GM19239 (cell line): ENCODE measurements at regions not wholly inside any gene's neighbourhood (a gene's known extent, or its start where the extent isn't known, plus 50 kb on each side); places are given as distances from the start of the nearest gene placed in this dataset.
"Not testable (repeated sequence)": the region's sequence is repeated elsewhere in the genome, so short reads cannot be mapped to it uniquely, and the experiment has no call there.

Experiments
- DNase-seq: peaks from one replicate; pipeline ENCODE4 v3.0.0; 2011; ENCODE audit warnings: low spot score; ENCODE audit not compliant: insufficient read length
- FAIRE-seq: peaks from 2 replicates; lab custom pipeline; 2011; peaks lifted over from hg19 to GRCh38; lab: Jason Lieb, UNC

DNA sequence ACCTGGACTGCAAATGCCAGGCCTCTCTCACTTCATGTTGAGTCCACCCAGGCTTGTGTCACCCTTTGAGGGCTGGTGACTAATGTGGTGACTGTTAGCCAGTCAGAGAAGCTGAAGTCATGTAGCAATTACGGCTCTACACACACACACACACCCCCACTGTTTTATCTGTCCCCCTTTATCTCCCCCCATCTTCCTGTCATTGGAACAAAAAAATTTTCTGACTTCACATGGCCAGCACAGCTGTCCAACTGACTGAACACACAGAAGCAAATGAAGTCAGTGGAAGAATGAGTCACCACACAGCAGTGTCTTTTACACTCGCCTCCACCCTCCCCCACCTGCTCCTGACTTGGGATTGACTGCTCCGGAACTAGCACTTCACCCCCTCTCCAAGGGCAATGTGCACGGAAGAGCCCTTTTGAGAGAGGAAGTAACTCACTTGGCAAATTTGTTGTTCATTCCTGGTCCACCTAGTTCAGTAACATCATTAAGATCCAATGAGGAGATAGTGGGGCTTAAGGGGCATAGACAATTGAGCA is 198.0 kb downstream of the RNF144B start:
- no peak for FAIRE-seq
- no peak for DNase-seq

DNA sequence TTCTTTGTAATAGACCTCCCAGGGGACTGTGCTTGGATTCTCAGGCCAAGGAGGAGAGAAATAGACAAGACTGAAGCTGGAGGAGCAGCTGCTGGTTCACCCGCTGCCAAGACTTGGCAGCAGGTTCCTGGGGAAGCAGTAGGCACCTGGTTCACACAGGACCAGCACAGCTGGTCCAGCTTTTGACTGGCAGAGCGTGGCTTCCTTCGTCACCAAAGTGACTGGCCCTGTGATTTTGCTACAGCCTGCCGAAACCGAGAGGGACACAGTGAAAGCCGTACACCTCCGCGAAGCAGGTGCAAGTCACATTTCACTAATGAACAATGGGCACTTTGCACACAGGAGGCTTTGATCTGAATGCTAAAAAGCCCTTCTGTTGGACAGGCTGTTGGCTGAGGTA is 199.0 kb downstream of the RNF144B start:
- FAIRE-seq (no peak), DNase-seq (no peak)

DNA sequence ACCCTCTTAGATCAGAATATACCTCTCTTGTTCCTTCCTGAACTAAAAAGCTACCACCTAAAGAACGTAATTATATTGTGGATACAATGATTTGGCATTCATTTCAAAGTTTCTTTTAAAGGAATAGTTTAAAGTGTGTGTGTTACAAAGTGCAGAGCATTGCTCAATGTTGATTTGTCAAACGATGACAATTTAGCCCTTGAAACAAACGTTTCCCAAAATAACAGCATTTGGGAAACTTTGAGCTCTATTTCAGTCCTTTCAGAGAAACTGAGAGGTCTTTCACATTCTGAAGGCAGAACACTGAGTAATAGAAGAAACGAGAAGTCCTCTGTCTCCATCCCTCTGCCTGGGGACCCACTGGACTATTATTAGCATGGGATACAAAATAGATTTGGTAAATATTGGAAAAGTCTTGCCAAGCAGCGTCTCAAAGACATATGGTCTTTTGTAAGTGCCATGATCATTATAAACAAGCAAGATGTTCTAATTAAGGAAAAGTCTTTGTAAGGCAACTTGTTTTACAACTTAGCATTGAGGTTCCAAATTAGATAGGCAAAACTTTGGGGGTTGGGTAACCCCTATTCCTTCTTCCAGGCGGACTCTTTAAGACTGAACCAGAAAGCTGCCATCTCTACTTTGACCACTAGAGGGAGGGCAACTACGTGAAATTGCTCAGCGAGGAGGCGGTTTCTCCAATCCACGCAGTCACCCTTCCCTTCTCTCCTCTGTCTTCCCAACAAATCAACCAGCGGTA is 208.8 kb downstream of the RNF144B start:
- FAIRE-seq = peak; percentile 84
- peak; percentile 31 for DNase-seq

GRCh38 chr6:18596531-18596835 is 209.3 kb downstream of the RNF144B start:
- FAIRE-seq (no peak), DNase-seq (no peak)

GRCh38 chr6:18598551-18599264 is 211.6 kb downstream of the RNF144B start:
- FAIRE-seq (no peak), DNase-seq (no peak)

GRCh38 chr6:18600255-18600654 is 213.1 kb downstream of the RNF144B start:
- FAIRE-seq = no peak
- DNase-seq = no peak

GRCh38 chr6:18601516-18602020 is 214.4 kb downstream of the RNF144B start:
- no peak for DNase-seq
- FAIRE-seq = no peak

DNA sequence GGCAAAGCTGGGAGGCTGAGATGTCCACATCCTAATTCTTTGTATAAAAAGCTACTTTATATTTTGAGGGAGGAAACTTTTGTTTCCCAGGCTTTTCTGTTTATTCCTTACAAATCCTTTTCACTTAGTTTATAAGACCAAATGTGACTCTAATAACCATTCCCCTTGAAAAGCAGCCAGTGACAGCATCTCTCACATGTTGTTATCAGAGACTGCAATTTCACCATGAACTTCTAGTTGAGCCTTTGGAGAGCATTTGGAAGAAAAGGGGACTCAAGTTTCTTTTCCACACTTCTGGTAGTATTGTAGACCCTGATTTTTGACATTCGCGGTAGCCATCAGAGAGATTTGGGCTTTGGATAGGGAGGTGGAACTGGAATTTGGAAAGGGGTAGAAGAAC is 215.8 kb downstream of the RNF144B start:
- FAIRE-seq = no peak
- no peak for DNase-seq

DNA sequence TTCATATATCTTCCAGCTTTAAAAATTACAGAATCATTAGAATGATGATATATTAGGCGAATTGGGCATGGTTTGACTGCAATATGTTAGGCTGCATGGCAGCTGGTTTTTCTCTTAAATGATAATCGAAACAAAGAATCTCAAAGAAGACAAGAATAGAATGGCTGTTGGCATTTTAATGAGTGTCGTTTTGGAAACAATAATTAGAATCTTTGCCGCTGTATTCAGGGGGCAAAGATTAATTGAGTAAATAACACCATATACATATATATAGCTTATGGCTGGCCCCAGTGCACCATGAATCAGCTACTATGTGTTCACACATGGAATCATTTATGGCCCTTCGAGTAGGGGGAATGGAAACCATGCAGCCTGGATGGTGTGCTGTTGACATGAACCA is 216.2 kb downstream of the RNF144B start:
- DNase-seq (no peak), FAIRE-seq (no peak)

DNA sequence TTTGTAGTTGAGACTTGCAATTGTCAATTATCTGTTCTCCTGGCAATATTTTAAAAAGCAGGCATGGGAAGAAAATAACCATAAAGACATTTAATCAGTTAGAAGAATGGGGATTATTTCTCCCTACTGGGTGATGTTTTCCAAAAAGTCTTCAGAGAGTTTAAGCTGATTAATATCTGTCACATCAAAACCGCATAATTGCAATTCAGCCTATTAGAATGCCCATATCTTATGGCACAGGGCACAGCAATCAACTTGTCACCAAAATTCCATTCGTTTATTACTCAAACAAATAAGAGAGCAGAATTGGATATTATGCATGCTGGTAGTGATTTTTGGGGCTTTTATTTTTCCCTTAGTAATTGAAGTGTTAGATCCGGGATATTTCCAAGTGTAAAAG is 218.7 kb downstream of the RNF144B start:
- DNase-seq (no peak), FAIRE-seq (no peak)

GRCh38 chr6:18609715-18610114 is 222.6 kb downstream of the RNF144B start:
- FAIRE-seq = no peak

DNA sequence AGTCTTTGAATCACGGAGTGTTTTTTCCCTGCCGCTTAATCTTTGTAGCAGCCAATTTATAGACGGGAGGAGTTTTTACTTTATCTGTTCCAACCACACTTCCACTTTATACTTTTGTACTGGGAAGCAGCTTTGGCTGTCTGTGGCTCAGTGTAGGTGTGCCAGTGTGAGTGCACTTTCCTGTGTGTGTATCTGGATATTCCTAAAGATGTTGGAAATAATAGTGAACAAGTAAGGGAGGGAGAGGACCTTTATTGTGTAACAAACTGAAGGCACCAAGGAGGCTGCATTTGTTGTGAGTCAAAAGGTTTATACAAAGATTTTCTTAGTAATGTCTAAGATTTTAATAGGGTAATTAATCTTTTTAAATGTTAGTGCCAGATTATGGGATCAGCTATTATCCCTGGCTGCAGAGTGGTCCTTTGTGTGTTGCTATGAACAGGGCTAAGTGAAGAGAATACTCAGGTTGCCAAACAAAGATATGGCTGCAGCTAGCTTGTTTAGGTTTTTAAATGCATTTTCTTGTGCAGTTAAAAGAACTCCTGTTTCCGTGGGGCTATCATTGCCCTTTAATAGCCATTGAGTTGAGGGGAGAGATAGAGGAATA is 226.3 kb downstream of the RNF144B start:
- DNase-seq (no peak), FAIRE-seq (no peak)

More at GRCh38 chr6:18609715-18610114, 222.6 kb downstream of the RNF144B start:
- DNase-seq = no peak

DNA sequence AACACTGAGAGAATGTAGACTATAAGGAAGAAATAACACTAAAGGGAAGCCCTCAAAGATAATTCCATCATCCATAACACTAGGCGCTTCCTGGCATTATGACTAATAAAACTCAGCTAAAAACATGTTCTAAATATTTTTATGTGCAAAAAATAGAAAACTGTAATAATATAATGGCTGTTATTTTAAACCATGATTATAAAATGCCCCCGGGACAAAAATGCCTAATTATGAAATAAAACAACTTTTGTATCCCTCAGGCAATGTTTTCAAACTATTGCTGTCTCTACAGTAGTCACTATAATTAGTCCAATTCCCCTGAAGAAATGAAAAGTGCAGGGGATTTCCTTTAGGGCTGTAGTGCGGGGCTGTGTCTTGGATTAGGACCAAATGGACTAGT is 242.4 kb downstream of the RNF144B start:
- DNase-seq (no peak), FAIRE-seq (no peak)

DNA sequence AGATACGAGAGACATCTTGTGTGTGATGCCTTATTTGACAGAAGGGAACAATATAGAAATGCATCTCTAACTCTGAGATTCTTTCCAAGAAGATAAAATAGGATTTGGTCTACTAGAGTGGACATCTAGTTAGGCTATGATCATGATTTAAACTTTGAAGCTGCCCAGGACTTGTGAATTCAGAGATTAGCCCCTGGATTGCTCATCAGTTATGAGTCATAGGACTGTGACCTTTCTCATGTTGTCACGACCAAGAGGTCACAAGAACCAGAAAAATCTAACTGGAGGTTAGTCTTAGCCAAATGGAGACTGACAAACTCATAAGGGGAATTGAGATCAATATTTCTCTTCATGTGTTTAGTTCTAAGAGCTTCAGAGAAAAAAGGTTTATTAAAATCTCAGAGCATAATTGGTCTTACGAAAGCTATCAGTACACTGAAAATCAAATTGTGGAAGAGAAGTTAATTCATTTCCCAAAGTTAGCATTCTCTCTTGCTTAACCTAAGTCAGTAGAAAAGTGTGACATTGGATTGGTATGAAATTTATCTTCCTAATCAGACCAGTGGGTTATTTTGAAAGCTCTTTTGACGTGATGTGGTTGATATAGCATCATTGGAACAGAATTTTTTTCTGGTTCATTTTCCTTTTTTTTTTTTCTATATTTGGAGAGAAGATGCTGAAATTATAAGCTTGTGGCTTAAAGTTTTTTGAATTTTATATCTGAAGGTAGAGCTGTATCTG is 245.7 kb downstream of the RNF144B start:
- no peak for FAIRE-seq
- no peak for DNase-seq

- FAIRE-seq (no peak), DNase-seq (no peak)
These were observed 247.8 kb downstream of the RNF144B start for GRCh38 chr6:18634912-18635311.

DNA sequence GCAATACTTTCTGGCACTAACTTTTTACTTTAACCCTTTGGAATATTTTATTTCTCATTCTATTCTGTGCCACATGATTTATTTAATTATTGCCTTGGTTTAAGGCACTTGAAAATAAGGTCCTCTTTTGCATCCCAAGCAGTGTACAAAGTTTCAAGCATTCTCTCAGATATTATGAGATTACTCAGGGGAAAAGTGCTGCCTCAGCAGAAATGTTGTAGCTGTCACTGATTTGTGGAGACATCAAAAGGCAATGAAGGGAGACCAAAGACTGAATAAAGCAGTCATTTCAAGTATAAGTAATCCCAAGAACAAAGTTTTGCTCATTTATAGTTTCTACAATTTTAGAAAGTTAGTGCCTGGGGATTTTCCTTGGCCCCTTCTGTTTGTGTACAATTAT is 253.0 kb downstream of the RNF144B start:
- FAIRE-seq (no peak), DNase-seq (no peak)

- no peak for FAIRE-seq
These were observed 253.6 kb downstream of the RNF144B start for GRCh38 chr6:18640754-18641153.

GRCh38 chr6:18654821-18655220 is 267.7 kb downstream of the RNF144B start:
- no peak for FAIRE-seq
- no peak for DNase-seq

More at GRCh38 chr6:18640754-18641153, 253.6 kb downstream of the RNF144B start:
- no peak for DNase-seq

- no peak for FAIRE-seq
These were observed 269.4 kb downstream of the RNF144B start for GRCh38 chr6:18656506-18656905.

DNA sequence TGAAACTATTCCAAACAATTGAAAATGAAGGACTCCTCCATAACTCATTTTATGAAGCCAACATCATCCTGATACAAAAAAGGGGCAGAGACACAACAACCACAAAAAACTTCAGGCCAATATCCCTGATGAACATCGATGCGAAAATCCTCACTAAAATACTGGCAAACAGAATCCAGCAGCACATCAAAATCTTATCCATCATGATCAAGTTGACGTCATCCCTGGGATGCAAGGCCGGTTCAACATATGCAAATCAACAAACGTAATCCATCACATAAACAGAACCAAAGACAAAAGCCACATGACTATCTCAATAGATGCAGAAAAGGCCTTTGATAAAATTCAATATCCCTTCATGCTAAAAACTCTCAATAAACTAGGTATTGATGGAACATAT is 272.8 kb downstream of the RNF144B start:
- FAIRE-seq, DNase-seq: not testable (repeated sequence)

More at GRCh38 chr6:18656506-18656905, 269.4 kb downstream of the RNF144B start:
- no peak for DNase-seq
